HL-60 (cell line): ENCODE measurements at regions not wholly inside any gene's neighbourhood (a gene's known extent, or its start where the extent isn't known, plus 50 kb on each side); places are given as distances from the start of the nearest gene placed in this dataset.

ENCODE experiments used
- DNase-seq, 2 experiments: peaks; one replicate each; pipeline ENCODE4 v3.0.0-alpha.2; 2010 to 2020; ENCODE audit warnings: low read depth in 1 of 2, low spot score in 1 of 2
- H3K27ac ChIP-seq: fragments of 250-450 bp; sonication (Bioruptor Pico); replicated peaks from 2 replicates; pipeline ENCODE4 v1.5.1; 2020; ENCODE audit warnings: mild to moderate bottlenecking, moderate library complexity
- H3K27me3 ChIP-seq: fragments of 250-450 bp; sonication (Bioruptor Pico); 2 replicates; pipeline ENCODE4 v1.5.1; 2021; ENCODE audit warnings: mild to moderate bottlenecking, moderate library complexity; ENCODE audit not compliant: insufficient read depth, poor library complexity, severe bottlenecking
- H3K4me3 ChIP-seq: replicated peaks from 2 replicates; pipeline ENCODE4 v1.5.1; 2011; ENCODE audit warnings: mild to moderate bottlenecking, control low read depth, low read length; ENCODE audit not compliant: insufficient read depth
- CTCF ChIP-seq: IDR thresholded peaks from one replicate; pipeline ENCODE4 v1.5.1; 2011; ENCODE audit warnings: low read length, control low read depth, inconsistent platforms; ENCODE audit not compliant: insufficient read depth
- GABPA ChIP-seq: IDR thresholded peaks from 2 replicates; pipeline ENCODE4 v1.6.1; 2012; ENCODE audit warnings: low read depth
- POLR2AphosphoS5 ChIP-seq: IDR thresholded peaks from 2 replicates; pipeline ENCODE4 v1.6.1; 2012; ENCODE audit warnings: low read depth
- REST ChIP-seq: IDR thresholded peaks from 2 replicates; pipeline ENCODE4 v1.6.1; 2012; ENCODE audit warnings: low read depth; ENCODE audit not compliant: insufficient replicate concordance
- SPI1 ChIP-seq: IDR thresholded peaks from 2 replicates; pipeline ENCODE4 v1.6.1; 2012; ENCODE audit warnings: low read depth, mild to moderate bottlenecking, borderline replicate concordance

- no peak for DNase-seq
- no peak overlapping the region for H3K4me3 ChIP-seq
- TF ChIP-seq REST (no peak), POLR2AphosphoS5 (no peak), CTCF (no peak), GABPA (no peak), SPI1 (no peak)
Observed at GRCh38 chr1:191155178-191155577, 677.5 kb upstream of the BRINP3 start.

DNA sequence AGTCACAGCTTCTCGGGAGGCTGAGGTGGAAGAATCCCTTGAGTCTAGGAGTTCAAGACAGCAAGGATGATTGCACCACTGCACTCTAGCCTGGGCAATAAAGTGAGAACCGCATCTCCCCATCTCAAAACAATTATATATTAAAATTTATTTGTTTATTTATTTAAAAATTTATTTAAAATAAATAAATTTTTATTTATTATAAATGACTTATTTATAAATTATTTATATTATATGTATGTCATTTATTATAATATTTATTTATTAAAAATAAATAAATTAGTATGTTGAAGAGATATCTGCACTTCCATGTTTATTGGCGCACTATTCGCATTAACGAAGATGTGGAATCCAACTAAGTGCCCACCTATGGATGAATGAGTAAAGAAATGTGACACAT is 683.2 kb upstream of the BRINP3 start:
- TF ChIP-seq GABPA (no peak), CTCF (no peak), REST (no peak), POLR2AphosphoS5 (no peak), SPI1 (no peak)
- Histone ChIP-seq H3K27me3 (no peaks in the 10 kb centered on the region), H3K27ac (no peak overlapping the region), H3K4me3 (no peak overlapping the region)
- no peak for DNase-seq

More at GRCh38 chr1:191155178-191155577, 677.5 kb upstream of the BRINP3 start:
- no peaks in the 10 kb centered on the region for H3K27me3 ChIP-seq
- H3K27ac ChIP-seq, result no peak overlapping the region

GRCh38 chr1:191162762-191163161 is 685.1 kb upstream of the BRINP3 start:
- Histone ChIP-seq H3K27ac (no peak overlapping the region), H3K27me3 (no peaks in the 10 kb centered on the region), H3K4me3 (no peak overlapping the region)
- DNase-seq, result no peak
- TF ChIP-seq SPI1, result no peak
- TF ChIP-seq REST, result no peak
- TF ChIP-seq POLR2AphosphoS5, result no peak
- no peak for TF ChIP-seq CTCF
- no peak for TF ChIP-seq GABPA
